ENCODE measurements at regions not wholly inside any gene's neighbourhood (a gene's known extent, or its start where the extent isn't known, plus 50 kb on each side); places are given as distances from the start of the nearest gene placed in this dataset.

DNA sequence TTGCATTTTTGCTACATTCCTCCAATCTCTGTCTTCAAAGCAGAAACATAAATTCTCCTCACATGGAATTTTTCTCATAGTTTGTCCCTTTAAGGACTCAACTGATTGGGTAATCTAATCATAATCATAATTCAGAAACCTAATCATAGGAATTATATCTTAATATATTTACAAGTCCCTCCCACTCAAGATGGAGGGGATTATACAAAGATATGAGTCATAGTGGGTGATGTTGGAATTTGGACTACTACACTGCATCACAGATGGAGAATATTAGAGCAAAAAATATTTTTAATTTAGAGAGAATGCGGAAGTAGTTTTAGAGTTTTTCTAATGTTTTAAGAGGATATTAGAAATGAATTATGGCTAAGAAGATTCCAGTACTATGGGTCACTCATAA, 1034.0 kb downstream of the DTWD2 start:
- Histone ChIP-seq H3K27me3 (ENCODE audit: control insufficient read depth, insufficient read depth, low read length) (no peaks in the 10 kb centered on the region), H3K4me3 (ENCODE audit: low read length) (no peak overlapping the region), H3K4me2 (ENCODE audit: low read length) (no peak overlapping the region), H3K4me1 (ENCODE audit: control insufficient read depth, insufficient read depth, low read length) (no peaks in the 10 kb centered on the region), H3K36me3 (ENCODE audit: insufficient read depth, low read length) (no peaks in the 10 kb centered on the region), H3K9ac (ENCODE audit: low read depth, low read length) (no peak overlapping the region), H3K9me3 (replicated peaks; ENCODE audit: low read length) (no peaks in the 10 kb centered on the region)

DNA sequence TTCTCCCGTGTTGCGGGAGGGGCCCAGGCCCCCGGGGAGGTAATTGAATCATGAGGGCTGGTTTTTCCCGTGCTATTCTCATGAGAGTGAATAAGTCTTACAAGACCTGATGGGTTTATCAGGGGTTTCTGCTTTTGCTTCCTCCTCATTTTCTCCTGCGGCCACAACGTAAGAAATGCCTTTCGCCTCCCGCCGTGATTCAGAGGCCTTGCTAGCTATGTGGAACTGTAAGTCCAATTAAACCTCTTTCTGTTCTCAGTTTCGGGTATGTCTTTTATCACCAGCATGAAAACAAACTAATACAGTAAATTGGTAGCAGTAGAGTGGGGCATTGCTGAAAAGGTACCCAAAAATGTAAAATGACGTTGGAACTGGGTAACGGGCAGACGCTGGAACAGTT, 1035.1 kb downstream of the DTWD2 start:
- H3K36me3 ChIP-seq (ENCODE audit: insufficient read depth, low read length): no peaks in the 10 kb centered on the region
- no peaks in the 10 kb centered on the region for H3K4me1 ChIP-seq (ENCODE audit: control insufficient read depth, insufficient read depth, low read length)
- no peak overlapping the region for H3K4me2 ChIP-seq (ENCODE audit: low read length)
- H3K9ac ChIP-seq (ENCODE audit: low read depth, low read length): no peak overlapping the region
- no peaks in the 10 kb centered on the region for H3K27me3 ChIP-seq (ENCODE audit: control insufficient read depth, insufficient read depth, low read length)
- H3K9me3 ChIP-seq (replicated peaks; ENCODE audit: low read length): no peaks in the 10 kb centered on the region
- H3K4me3 ChIP-seq (ENCODE audit: low read length): no peak overlapping the region

DNA sequence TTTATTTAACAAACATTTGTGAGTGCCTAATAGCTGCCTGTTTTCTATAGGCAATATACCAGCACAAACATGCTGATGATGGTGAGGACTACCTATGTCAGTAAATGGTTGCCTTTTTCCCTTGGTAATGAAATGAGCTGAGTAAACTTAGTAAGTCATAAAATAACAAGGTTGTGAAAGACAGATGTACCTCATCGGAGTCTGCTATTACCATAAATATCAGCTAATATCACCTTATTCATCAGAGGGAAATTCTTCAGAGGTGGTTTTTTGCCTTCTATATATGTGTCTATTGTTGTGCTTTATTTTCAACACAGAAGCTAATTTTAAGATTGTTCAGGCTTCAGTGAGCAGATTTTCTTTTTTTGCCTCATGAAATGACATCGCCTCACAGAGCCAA, 1040.5 kb downstream of the DTWD2 start:
- H3K4me1 ChIP-seq (ENCODE audit: control insufficient read depth, insufficient read depth, low read length): no peaks in the 10 kb centered on the region
- no peak overlapping the region for H3K4me3 ChIP-seq (ENCODE audit: low read length)
- H3K27me3 ChIP-seq (ENCODE audit: control insufficient read depth, insufficient read depth, low read length): no peaks in the 10 kb centered on the region
- H3K4me2 ChIP-seq (ENCODE audit: low read length): no peak overlapping the region
- H3K36me3 ChIP-seq (ENCODE audit: insufficient read depth, low read length): no peaks in the 10 kb centered on the region
- no peaks in the 10 kb centered on the region for H3K9me3 ChIP-seq (replicated peaks; ENCODE audit: low read length)
- H3K9ac ChIP-seq (ENCODE audit: low read depth, low read length): no peak overlapping the region

DNA sequence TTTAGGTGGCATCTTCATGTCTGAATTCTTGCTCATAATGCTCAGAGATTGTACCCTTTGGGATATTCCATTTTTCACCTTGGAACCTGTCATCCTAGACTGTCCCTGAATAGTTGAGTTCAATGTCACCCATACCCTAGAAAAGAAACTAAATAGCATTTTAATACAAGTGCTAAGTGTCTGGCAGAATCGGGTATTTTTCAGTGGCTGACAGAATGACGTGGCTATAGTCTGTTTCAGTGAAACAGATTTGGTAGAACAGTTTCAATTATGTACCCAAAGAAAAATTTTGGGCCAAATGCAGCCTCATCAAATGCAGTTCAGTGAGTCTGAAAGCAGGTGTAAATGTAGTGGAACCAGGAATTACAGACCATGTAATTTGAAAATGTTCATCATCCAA, 1041.2 kb downstream of the DTWD2 start:
- H3K9me3 ChIP-seq (replicated peaks; ENCODE audit: low read length): no peaks in the 10 kb centered on the region
- H3K27me3 ChIP-seq (ENCODE audit: control insufficient read depth, insufficient read depth, low read length): no peaks in the 10 kb centered on the region
- no peaks in the 10 kb centered on the region for H3K36me3 ChIP-seq (ENCODE audit: insufficient read depth, low read length)
- no peak overlapping the region for H3K4me2 ChIP-seq (ENCODE audit: low read length)
- no peaks in the 10 kb centered on the region for H3K4me1 ChIP-seq (ENCODE audit: control insufficient read depth, insufficient read depth, low read length)
- H3K9ac ChIP-seq (ENCODE audit: low read depth, low read length): no peak overlapping the region
- H3K4me3 ChIP-seq (ENCODE audit: low read length): no peak overlapping the region

- Histone ChIP-seq H3K4me1 (ENCODE audit: control insufficient read depth, insufficient read depth, low read length) (no peaks in the 10 kb centered on the region), H3K4me3 (ENCODE audit: low read length) (no peak overlapping the region), H3K27me3 (ENCODE audit: control insufficient read depth, insufficient read depth, low read length) (no peaks in the 10 kb centered on the region), H3K9ac (ENCODE audit: low read depth, low read length) (no peak overlapping the region), H3K4me2 (ENCODE audit: low read length) (no peak overlapping the region), H3K9me3 (replicated peaks; ENCODE audit: low read length) (peaks cover 3% of the 10 kb centered on the region), H3K36me3 (ENCODE audit: insufficient read depth, low read length) (no peaks in the 10 kb centered on the region)
These were observed 1043.1 kb downstream of the DTWD2 start for GRCh38 chr5:117945258-117945657.

- Histone ChIP-seq H3K4me1 (ENCODE audit: control insufficient read depth, insufficient read depth, low read length) (no peaks in the 10 kb centered on the region), H3K4me3 (ENCODE audit: low read length) (no peak overlapping the region), H3K9me3 (replicated peaks; ENCODE audit: low read length) (peaks cover 3% of the 10 kb centered on the region), H3K27me3 (ENCODE audit: control insufficient read depth, insufficient read depth, low read length) (no peaks in the 10 kb centered on the region), H3K36me3 (ENCODE audit: insufficient read depth, low read length) (no peaks in the 10 kb centered on the region), H3K9ac (ENCODE audit: low read depth, low read length) (no peak overlapping the region), H3K4me2 (ENCODE audit: low read length) (no peak overlapping the region)
These were observed 1044.8 kb downstream of the DTWD2 start for GRCh38 chr5:117943541-117943940.

- no peaks in the 10 kb centered on the region for H3K36me3 ChIP-seq (ENCODE audit: insufficient read depth, low read length)
- no peaks in the 10 kb centered on the region for H3K4me1 ChIP-seq (ENCODE audit: control insufficient read depth, insufficient read depth, low read length)
- no peak overlapping the region for H3K4me3 ChIP-seq (ENCODE audit: low read length)
- no peaks in the 10 kb centered on the region for H3K27me3 ChIP-seq (ENCODE audit: control insufficient read depth, insufficient read depth, low read length)
- no peak overlapping the region for H3K9ac ChIP-seq (ENCODE audit: low read depth, low read length)
- H3K4me2 ChIP-seq (ENCODE audit: low read length): no peak overlapping the region
- H3K9me3 ChIP-seq (replicated peaks; ENCODE audit: low read length): peaks cover 3% of the 10 kb centered on the region
These were observed 1045.4 kb downstream of the DTWD2 start for GRCh38 chr5:117942861-117943519.

DNA sequence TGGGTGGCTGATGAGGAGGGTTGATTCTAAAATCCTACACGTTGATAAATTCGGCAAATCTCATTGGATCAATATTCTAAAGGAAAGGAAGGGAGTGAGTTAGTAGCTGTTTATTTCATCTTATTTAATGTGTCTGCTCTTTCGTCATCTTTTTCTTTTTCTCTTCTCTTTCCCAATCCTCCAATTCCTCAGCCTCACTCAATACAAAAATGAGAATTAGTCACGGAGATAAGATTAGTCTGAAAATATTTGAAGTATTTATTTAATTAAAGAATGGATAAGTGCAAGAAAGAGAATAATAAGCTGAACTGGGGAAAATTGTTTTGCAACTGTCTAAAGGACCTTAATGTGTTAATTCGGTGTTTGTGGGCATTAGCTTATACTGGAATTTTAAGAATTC, 1095.1 kb downstream of the DTWD2 start:
- Histone ChIP-seq H3K4me3 (ENCODE audit: low read length) (no peak overlapping the region), H3K36me3 (ENCODE audit: insufficient read depth, low read length) (no peaks in the 10 kb centered on the region), H3K27me3 (ENCODE audit: control insufficient read depth, insufficient read depth, low read length) (no peaks in the 10 kb centered on the region), H3K4me2 (ENCODE audit: low read length) (no peak overlapping the region), H3K9ac (ENCODE audit: low read depth, low read length) (no peak overlapping the region), H3K4me1 (ENCODE audit: control insufficient read depth, insufficient read depth, low read length) (peaks cover 6% of the 10 kb centered on the region), H3K9me3 (replicated peaks; ENCODE audit: low read length) (no peaks in the 10 kb centered on the region)

GRCh38 chr5:117892360-117892759, 1096.0 kb downstream of the DTWD2 start:
- Histone ChIP-seq H3K4me1 (ENCODE audit: control insufficient read depth, insufficient read depth, low read length) (peaks cover 6% of the 10 kb centered on the region), H3K4me3 (ENCODE audit: low read length) (no peak overlapping the region), H3K4me2 (ENCODE audit: low read length) (no peak overlapping the region), H3K9me3 (replicated peaks; ENCODE audit: low read length) (no peaks in the 10 kb centered on the region), H3K36me3 (ENCODE audit: insufficient read depth, low read length) (no peaks in the 10 kb centered on the region), H3K9ac (ENCODE audit: low read depth, low read length) (no peak overlapping the region), H3K27me3 (ENCODE audit: control insufficient read depth, insufficient read depth, low read length) (no peaks in the 10 kb centered on the region)

DNA sequence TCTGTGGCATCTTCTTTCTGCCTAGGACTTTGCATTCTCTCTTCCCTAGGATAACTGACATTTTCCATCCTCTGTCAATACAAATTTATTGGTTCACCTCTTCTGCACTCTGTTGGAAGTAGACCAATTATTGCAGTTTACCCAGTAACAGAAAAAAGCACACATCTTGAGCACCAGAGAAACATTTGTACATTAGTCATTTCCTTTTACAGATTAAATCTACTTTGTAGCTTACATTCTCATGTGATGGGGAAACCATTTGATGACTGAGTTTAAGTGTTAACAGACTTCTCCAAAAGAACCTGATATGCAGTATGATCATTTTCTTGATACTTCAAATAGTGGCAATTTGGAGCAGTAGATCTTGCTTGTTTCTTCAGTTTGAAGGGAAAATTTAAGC, 1098.8 kb downstream of the DTWD2 start:
- Histone ChIP-seq H3K4me3 (ENCODE audit: low read length) (no peak overlapping the region), H3K9me3 (replicated peaks; ENCODE audit: low read length) (no peaks in the 10 kb centered on the region), H3K36me3 (ENCODE audit: insufficient read depth, low read length) (no peaks in the 10 kb centered on the region), H3K27me3 (ENCODE audit: control insufficient read depth, insufficient read depth, low read length) (no peaks in the 10 kb centered on the region), H3K4me2 (ENCODE audit: low read length) (no peak overlapping the region), H3K4me1 (ENCODE audit: control insufficient read depth, insufficient read depth, low read length) (peaks cover 6% of the 10 kb centered on the region), H3K9ac (ENCODE audit: low read depth, low read length) (no peak overlapping the region)

DNA sequence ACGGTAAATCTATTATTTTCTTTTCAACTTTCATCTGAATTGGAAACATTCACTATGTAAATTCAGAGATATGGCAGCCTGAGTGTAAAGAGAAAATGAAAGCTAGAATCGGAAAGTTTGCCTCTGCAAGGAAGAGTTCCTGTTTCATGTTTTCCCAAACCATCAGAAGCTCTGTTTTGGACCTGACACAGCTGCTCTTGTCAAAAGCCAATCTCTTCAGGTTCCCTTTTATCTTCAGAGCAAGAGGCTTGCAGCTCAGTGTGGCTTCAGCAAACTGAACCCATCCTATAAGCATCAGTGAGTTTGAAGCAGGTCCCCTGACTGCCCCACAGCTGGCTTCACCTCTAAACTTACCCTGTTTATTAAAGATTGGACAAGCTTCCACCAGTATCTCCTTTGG, 1099.7 kb downstream of the DTWD2 start:
- H3K4me2 ChIP-seq (ENCODE audit: low read length): peak overlapping the region; percentile 61
- no peaks in the 10 kb centered on the region for H3K36me3 ChIP-seq (ENCODE audit: insufficient read depth, low read length)
- H3K4me1 ChIP-seq (ENCODE audit: control insufficient read depth, insufficient read depth, low read length): peaks cover 6% of the 10 kb centered on the region
- H3K4me3 ChIP-seq (ENCODE audit: low read length): peak overlapping the region; percentile 47
- H3K9me3 ChIP-seq (replicated peaks; ENCODE audit: low read length): no peaks in the 10 kb centered on the region
- no peak overlapping the region for H3K9ac ChIP-seq (ENCODE audit: low read depth, low read length)
- no peaks in the 10 kb centered on the region for H3K27me3 ChIP-seq (ENCODE audit: control insufficient read depth, insufficient read depth, low read length)

- Histone ChIP-seq H3K4me3 (ENCODE audit: low read length) (no peak overlapping the region), H3K27me3 (ENCODE audit: control insufficient read depth, insufficient read depth, low read length) (peaks cover 3% of the 10 kb centered on the region), H3K36me3 (ENCODE audit: insufficient read depth, low read length) (no peaks in the 10 kb centered on the region)
These were observed 1106.7 kb downstream of the DTWD2 start for GRCh38 chr5:117881426-117882230.

More at GRCh38 chr5:117881426-117882230, 1106.7 kb downstream of the DTWD2 start:
- no peak overlapping the region for H3K9ac ChIP-seq (ENCODE audit: low read depth, low read length)
- no peak overlapping the region for H3K4me2 ChIP-seq (ENCODE audit: low read length)
- H3K4me1 ChIP-seq (ENCODE audit: control insufficient read depth, insufficient read depth, low read length): no peaks in the 10 kb centered on the region
- no peaks in the 10 kb centered on the region for H3K9me3 ChIP-seq (replicated peaks; ENCODE audit: low read length)

Data from skeletal muscle satellite cell (primary cell).